Fibroblast of villous mesenchyme (primary cell): ENCODE measurements at regions not wholly inside any gene's neighbourhood (a gene's known extent, or its start where the extent isn't known, plus 50 kb on each side); places are given as distances from the start of the nearest gene placed in this dataset.

Source experiments
- DNase-seq: peaks from one replicate; pipeline ENCODE4 v3.0.0-alpha.2; 2010; ENCODE audit warnings: low read depth
- H3K4me3 ChIP-seq: 2 replicates; pipeline ENCODE4 v1.5.1; 2011; ENCODE audit warnings: low read depth, mild to moderate bottlenecking, low read length
- TF ChIP-seq, protein P1 (sequence below): IDR thresholded peaks from 2 replicates; pipeline ENCODE4 v1.5.1; 2012; ENCODE audit warnings: low read depth, mild to moderate bottlenecking, low read length; ENCODE audit not compliant: insufficient read depth

DNA sequence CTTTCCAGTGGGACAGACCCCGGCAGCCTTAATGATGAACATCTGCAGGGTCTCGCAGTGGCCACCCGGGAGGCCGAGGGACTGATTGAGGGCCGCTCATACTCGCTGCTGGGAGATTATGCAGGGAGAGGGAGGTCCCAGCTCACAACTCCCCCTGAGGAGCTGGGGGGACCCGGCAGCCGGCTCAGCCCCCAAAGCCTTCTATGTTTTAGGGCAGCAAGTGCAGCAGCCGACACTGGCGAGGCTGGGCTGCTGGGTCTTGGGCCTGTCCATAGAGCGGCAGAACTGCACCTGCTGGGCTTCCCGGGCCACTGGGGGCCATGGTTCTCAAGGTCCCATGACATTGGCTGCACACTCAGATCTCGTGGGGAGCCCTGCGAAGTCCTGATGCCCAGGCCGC lies 110.7 kb downstream of the RFLNA start:
- H3K4me3 ChIP-seq: no peak overlapping the region

DNA sequence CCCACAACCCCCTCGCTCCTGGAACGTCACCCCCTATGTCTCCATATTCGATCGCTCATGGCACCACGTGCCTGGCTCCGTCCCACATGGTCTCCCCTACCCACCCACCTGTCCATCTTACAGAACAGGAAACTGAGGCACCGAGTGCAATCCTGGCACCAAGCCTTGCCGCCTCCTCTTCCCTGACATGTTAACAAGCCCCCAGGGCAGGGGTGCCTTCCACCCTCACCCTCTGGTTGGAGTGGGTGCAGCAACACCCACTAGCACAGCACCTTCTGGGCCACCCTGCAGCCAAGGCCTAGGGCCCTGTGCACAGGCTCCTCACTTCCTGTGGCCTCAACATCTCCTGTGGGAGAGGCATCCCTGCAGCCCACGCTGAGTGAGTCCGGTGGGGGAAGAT lies 110.3 kb downstream of the RFLNA start:
- TF ChIP-seq, protein P1, sequence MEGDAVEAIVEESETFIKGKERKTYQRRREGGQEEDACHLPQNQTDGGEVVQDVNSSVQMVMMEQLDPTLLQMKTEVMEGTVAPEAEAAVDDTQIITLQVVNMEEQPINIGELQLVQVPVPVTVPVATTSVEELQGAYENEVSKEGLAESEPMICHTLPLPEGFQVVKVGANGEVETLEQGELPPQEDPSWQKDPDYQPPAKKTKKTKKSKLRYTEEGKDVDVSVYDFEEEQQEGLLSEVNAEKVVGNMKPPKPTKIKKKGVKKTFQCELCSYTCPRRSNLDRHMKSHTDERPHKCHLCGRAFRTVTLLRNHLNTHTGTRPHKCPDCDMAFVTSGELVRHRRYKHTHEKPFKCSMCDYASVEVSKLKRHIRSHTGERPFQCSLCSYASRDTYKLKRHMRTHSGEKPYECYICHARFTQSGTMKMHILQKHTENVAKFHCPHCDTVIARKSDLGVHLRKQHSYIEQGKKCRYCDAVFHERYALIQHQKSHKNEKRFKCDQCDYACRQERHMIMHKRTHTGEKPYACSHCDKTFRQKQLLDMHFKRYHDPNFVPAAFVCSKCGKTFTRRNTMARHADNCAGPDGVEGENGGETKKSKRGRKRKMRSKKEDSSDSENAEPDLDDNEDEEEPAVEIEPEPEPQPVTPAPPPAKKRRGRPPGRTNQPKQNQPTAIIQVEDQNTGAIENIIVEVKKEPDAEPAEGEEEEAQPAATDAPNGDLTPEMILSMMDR: no peak
- H3K4me3 ChIP-seq: no peak overlapping the region
- DNase-seq: no peak

More for the DNA sequence above, 110.7 kb downstream of the RFLNA start:
- no peak for DNase-seq
- TF ChIP-seq, protein P1: no peak

DNA sequence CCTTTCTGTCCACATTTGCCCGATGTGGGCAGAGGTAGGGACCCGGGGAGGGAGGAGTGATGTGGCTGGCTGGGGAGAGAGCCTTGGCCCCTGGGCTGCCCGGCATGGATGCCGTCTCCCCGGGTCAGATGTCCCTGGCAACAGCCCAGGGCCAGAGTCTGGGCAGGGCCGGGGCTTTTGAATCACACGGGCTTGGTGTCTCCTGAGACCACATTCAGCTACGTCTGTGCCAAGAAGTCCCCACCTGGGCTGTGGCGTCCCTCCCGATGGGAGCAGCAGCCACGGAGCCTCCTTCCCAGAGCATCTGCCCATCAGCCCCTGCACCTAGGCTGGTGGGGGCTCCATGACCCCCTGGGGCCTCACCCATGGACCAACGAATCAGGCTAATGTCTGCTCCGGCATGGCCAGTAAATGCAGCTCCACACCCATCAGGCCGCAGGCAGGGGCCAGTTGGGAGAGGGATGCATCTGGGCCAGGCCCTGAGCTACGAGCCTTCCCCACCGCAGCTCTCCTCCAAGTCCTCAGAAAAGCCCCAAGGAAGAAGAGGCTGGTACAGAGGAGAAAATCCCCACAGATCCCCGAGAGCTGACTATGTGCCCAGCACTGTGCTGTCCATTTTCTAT lies 109.4 kb downstream of the RFLNA start:
- DNase-seq: no peak
- TF ChIP-seq, protein P1: no peak
- no peak overlapping the region for H3K4me3 ChIP-seq

DNA sequence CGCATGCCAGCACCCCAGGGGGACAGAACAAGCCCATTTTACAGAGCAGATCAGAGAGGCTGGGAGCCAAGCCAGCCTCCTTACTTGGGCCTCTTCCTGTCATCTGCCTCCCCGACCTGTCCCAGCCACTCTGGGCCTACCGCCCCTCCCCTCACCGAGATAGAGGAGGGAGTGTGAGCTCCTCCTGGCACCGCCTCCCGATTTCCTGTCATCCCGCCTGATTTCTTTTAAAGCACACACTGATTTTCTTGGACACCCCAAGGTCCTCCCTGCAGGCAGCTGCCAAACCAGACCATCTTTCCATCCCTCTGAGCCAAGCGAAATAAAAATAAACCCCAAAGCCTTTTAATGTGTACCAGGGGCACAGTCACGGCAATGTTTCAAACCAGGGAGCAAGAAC lies 108.4 kb downstream of the RFLNA start:
- TF ChIP-seq, protein P1: no peak
- no peak for DNase-seq
- no peak overlapping the region for H3K4me3 ChIP-seq

DNA sequence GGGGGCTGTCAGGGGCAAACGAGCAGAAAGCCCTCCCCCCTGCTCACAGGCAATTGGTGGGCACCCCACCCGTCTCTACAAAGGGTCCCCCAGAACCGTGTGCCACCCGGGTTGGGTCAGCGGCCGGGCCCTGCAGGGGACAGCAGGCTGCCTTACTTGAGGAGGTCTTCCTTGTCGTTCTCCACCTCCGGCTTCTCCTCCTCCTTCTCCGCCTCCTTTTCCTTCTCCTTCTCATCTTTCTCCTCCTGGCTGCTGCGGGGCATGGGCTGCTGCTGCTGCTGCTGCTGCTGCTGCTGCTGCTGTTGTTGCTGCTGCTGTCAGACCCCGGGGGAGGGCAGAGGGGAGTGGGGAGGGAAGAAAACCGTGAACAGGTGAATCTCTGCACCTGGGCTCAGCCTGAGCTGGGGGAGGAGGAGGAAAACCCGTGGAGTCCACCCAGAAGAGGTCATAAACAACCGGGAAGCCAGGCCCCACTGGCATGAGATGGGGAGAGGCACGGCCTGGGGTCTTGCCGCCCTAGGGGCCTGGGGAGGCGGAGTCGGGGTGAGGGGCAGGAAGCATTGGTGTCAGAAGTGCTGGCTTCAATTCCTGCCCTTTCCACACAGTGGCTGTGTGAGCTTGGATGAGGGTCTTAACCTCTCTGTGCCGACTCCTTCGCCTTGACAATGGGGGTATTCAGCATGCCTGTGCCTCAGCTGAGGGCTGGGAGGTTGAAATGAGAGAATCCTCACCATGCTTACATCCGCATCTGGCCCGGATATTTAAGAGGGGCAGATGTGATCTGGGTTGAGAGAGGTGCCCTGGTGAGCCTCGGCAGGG lies 107.6 kb downstream of the RFLNA start:
- no peak for DNase-seq

DNA sequence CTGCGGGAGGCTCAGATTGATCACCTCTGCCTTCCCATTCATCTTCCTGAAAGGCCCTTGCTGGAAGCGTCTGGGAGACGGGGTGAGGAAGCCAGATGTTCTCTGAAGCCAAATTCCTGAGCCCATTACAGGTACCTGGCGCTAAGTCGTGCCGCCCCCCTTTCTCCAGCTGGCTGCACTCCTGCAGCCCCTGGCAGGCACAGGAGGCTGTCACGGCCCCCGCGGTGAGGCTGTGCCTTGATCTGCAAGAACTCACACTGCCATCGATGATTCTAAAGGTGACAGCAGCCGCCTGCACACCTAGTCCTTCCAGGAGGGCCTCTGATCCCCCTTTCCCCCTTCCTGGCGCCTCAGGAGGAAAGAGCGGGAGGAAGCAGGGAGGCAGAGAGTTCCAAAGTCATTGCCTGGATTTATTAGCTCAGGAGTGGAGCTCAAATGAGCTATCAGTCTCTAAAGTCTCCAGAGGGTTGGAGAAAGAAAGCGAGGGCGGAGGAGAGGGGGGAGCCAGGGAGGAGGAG lies 106.9 kb downstream of the RFLNA start:
- DNase-seq: no peak
- no peak overlapping the region for H3K4me3 ChIP-seq
- TF ChIP-seq, protein P1: no peak

More for the DNA sequence above, 107.6 kb downstream of the RFLNA start:
- H3K4me3 ChIP-seq: no peak overlapping the region
- TF ChIP-seq, protein P1: no peak
